ENCODE measurements at regions not wholly inside any gene's neighbourhood (a gene's known extent, or its start where the extent isn't known, plus 50 kb on each side); places are given as distances from the start of the nearest gene placed in this dataset.
"Not testable (repeated sequence)": the region's sequence is repeated elsewhere in the genome, so short reads cannot be mapped to it uniquely, and the experiment has no call there.

DNA sequence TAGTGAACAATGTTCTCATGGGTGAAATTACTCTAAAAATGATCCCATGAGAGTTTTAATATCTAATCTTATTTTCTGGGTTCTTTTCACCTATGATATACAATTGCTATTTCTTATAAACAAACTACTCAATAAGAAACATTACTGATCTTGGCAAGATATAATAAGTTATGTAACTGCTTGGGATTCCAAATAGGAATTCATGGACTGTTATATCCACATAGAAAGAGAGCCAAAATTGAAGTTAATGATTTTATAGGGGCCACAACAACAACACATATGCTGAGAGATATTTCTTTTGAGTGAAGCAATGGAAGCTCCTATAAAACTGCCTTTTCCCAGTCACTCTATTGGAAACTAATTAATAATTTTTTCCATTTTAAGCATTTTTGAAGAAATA, 90.4 kb upstream of the TLL1 start:
- DNase-seq, result no peak

GRCh38 chr4:165783626-165784025, 89.4 kb upstream of the TLL1 start:
- DNase-seq, result no peak

DNA sequence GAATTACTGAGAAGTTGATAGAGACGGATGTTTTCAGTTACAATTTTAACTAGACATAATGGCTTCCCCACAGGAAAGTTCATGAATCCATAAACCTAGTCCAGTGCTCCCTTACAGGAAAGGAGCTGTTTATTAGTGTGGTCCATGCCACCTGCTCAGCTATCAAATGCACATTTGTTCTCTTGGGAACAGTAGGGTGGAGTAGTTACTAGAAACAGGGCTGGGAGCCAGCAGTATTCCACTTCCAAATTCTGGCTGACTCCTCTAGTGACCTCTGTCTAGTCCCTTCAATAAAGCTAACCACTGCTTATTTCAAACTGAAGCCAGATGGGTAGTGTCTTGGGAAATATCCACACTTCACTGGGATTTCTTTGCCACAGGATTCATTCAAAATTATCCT, 88.4 kb upstream of the TLL1 start:
- no peak for DNase-seq

- no peak for DNase-seq
These were observed 87.7 kb upstream of the TLL1 start for GRCh38 chr4:165785337-165785736.

GRCh38 chr4:165787516-165788274, 85.3 kb upstream of the TLL1 start:
- no peak for DNase-seq

DNA sequence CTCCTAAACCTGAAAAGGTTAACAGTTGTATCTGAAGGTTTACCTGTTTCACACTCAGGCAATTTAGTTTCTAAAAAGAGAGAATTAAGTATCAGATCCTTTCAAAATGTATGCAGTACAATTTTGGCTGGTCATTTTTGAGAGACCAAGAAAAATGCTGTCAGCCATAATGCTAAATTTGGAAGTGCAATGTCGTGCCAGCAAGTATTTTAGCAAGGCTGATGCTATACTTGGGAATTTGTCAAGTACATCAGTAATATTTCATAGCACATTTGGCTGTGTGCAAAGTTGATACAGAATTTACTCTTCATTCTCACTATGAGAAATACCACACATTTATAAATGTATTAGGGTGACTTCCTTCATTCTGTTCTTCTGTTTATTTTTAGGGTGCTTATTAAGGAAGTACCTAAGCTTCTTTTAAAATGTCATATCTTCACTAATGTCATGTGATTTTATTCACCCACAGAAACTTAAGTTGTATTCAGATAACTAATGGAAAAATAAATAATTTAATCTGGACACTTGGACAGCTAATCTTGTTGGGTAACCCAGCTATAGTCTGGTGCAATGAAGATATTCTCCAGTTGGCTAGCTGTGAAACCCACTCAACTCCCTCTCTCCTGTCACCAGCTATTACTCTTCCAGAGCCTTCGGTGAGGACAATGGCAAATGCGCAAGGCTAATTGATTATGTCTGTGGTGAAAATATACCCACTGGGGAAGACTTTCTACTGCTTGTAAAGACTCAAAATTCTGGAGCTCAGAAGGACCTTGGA, 84.2 kb upstream of the TLL1 start:
- DNase-seq, result no peak

GRCh38 chr4:165793236-165793635, 79.8 kb upstream of the TLL1 start:
- DNase-seq, result no peak

DNA sequence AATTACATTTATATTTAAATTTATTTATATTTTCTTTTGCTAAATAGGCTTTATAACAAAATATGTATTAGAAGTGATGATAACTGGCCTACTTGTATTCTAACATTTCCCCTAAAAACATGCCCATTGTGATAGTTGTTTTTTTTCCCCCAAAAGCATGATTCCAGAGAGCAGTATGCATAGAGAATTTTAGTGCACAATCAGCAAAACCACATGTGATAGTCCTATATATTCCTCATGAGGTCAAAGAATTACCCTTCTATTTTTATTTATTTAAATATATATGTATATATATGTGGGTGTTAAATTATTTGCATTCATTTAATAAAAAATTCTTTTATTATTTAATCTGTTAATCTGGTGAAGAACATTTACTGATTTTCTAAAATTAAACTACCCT, 78.2 kb upstream of the TLL1 start:
- no peak for DNase-seq

GRCh38 chr4:165799384-165799815, 73.6 kb upstream of the TLL1 start:
- no peak for DNase-seq

GRCh38 chr4:165802452-165802851, 70.6 kb upstream of the TLL1 start:
- no peak for DNase-seq

DNA sequence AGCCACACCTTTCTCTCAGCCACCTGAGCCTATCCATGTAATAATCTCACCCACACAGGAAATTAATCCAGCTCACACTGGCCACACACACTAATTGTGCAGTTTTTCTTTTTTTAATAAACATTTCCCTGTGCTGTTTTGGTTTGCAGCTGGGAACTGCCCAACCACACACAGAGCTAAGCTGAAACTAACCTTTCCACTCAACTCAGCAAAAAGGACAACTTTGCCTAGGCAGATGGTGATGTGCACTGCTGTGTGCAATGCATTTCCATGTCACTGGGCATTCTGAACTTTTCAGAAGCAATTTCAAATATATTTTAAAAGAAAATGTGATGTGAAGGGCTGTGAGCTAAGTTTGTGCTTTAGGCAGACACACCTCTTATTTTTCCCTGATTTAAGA, 70.0 kb upstream of the TLL1 start:
- no peak for DNase-seq

DNA sequence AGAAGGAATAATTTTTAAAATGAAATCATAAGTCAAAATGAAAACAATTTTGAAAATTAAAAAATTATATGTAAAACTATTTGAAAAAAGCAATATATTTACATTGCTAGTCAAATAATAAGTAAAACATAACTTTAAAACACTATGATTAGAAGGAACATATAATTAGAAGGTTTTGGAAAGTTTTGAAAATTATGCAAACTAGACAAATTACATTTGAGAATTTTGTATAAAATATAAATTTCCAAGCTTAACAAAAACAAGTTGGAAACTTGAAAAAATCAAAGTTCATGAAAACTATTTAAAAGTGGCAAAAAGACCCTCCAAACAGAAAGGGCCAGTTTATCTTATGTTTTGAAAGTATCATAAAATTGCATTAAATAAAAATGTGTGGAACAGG, 67.6 kb upstream of the TLL1 start:
- DNase-seq, result no peak

GRCh38 chr4:165806613-165807012, 66.4 kb upstream of the TLL1 start:
- DNase-seq, result no peak

DNA sequence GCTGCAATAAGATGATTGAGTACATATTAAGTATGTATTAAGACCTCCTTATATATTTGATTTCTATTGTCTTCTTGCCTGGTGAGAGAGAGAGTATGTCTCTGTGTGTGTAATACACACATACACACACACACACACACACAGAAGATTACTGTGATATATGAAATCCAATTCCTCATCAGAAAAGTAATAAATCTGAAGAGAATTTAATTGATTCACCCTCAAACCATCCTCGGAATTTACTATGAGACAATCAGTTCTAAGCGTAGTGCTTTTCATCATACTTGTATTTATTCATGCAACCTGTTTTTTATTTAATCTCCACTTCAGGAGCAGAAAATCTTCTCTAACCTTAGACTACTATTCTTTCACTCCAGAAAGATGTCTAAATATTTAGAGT, 62.3 kb upstream of the TLL1 start:
- DNase-seq, result no peak

- DNase-seq, result no peak
These were observed 59.4 kb upstream of the TLL1 start for GRCh38 chr4:165813606-165814005.

DNA sequence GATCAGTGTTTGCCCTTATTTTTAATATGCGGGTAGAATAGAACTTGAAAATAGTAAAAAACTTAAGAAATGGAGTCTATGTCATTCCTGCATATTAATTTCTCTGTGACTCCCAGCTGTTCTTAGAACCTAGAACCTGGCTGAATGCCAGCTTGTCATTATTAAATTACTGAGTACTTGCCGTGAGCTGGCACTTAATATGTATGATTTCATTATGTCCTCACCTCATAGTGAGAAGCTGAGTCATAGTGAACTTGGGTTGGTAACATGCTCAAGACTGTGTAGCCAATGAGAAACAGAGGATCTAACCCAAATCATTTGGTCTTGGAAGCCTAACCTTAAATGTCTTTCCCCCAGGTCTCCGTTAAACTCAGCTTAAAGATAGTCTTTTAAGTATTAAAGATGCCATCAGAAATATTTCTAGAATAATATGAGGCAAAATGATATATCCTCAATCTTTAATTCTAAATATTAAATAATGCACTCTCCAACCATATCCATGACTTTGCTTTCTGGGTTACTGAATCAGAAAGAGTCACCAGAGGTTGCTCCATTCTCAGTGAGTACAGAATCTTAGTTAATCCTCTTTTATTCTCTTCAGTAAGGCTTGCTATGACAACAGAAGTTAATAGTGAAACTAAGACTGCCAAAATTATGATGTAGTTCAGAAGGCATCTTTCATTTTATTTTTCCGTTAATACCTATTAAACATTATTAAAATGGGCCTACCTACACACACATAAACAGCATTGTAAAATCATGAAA, 58.6 kb upstream of the TLL1 start:
- DNase-seq, result no peak

DNA sequence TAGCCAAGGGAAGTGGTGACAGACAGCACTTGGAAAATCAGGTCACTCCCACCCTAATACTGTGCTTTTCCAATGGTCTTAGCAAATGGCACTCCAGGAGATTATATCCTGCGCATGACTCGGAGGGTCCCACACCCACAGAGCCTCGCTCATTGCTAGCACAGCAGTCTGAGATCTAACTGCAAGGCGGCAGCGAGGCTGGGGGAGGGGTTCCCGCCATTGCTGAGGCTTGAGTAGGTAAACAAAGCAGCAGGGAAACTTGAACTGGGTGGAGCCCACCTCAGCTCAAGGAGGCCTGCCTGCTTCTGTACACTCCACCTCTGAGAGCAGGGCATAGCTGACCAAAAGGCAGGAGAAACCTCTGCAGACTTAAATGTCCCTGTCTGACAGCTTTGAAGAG, 53.9 kb upstream of the TLL1 start:
- not testable (repeated sequence) for DNase-seq

All from SW 1271 (cell line).